ENCODE measurements at regions not wholly inside any gene's neighbourhood (a gene's known extent, or its start where the extent isn't known, plus 50 kb on each side); places are given as distances from the start of the nearest gene placed in this dataset.
A peak's percentile ranks its signal among the peaks of the same experiment; 100 is the strongest.

- FAIRE-seq: peak; percentile 48
Observed at GRCh38 chr7:17044861-17045260, 163.1 kb upstream of the AGR3 start.

DNA sequence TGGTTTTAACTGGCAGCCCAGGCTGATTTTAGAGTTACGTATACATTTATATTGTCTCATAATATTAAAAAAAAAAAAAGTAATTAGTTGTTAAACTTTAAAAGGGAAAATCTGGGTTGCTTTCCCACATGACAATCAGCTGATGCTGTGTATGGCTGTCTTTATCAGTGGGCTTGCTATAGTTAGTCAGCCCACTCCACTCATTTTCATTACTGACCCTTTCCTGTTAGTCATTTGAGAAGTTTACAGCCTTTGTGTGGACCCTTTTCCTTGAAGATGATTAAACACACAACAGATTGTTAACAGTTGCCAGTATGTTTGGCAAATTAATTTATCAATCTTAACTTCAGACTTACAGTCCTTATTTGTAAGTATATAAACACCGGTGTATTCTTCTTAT lies 164.5 kb upstream of the AGR3 start:
- Histone ChIP-seq H3K79me2 (ENCODE audit: control insufficient read depth, insufficient read depth, low read length) (no peaks in the 10 kb centered on the region), H3K27me3 (ENCODE audit: control insufficient read depth, extremely low read depth, insufficient read depth, low read length) (no peaks in the 10 kb centered on the region), H3K4me3 (ENCODE audit: control insufficient read depth in 2 of 3, extremely low read depth in 1 of 3, insufficient read depth in 2 of 3, low read depth in 1 of 3, low read length in 3 of 3) (no peak overlapping the region), H3K9me3 (ENCODE audit: control insufficient read depth, low read depth, low read length) (no peaks in the 10 kb centered on the region), H3K36me3 (ENCODE audit: control insufficient read depth in 2 of 2, extremely low read depth in 1 of 2, insufficient read depth in 2 of 2, low read length in 2 of 2) (no peaks in the 10 kb centered on the region), H3K27ac (ENCODE audit: control insufficient read depth, insufficient read depth, low read length) (no peak overlapping the region), H3K9me1 (ENCODE audit: control insufficient read depth, extremely low read depth, insufficient read depth, low read length) (no peaks in the 10 kb centered on the region), H3K4me1 (ENCODE audit: control insufficient read depth, extremely low read depth, insufficient read depth, low read length) (peaks cover 19% of the 10 kb centered on the region), H2AFZ (ENCODE audit: control insufficient read depth, low read length) (no peak overlapping the region), H3K4me2 (ENCODE audit: control insufficient read depth, extremely low read depth, insufficient read depth, low read depth, low read length) (no peak overlapping the region), H3K9ac (ENCODE audit: control insufficient read depth, extremely low read depth, insufficient read depth, low read length) (no peak overlapping the region), H4K20me1 (ENCODE audit: control insufficient read depth, extremely low read depth, insufficient read depth, low read length) (no peaks in the 10 kb centered on the region)
- dilution Hi-C loops (cut with MboI; ENCODE audit: extremely low pct_ligation_motif_present, low sequenced_read_pairs): no loop called here
- FAIRE-seq: no peak
- TF ChIP-seq EZH2 (IDR thresholded peaks at IDR 0.05; ENCODE audit: low read length): no peak
- TF ChIP-seq, protein P1, sequence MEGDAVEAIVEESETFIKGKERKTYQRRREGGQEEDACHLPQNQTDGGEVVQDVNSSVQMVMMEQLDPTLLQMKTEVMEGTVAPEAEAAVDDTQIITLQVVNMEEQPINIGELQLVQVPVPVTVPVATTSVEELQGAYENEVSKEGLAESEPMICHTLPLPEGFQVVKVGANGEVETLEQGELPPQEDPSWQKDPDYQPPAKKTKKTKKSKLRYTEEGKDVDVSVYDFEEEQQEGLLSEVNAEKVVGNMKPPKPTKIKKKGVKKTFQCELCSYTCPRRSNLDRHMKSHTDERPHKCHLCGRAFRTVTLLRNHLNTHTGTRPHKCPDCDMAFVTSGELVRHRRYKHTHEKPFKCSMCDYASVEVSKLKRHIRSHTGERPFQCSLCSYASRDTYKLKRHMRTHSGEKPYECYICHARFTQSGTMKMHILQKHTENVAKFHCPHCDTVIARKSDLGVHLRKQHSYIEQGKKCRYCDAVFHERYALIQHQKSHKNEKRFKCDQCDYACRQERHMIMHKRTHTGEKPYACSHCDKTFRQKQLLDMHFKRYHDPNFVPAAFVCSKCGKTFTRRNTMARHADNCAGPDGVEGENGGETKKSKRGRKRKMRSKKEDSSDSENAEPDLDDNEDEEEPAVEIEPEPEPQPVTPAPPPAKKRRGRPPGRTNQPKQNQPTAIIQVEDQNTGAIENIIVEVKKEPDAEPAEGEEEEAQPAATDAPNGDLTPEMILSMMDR (optimal IDR thresholded peaks at IDR 0.05 in 1 of 3, IDR thresholded peaks at IDR 0.05 in 1 of 3, conservative IDR thresholded peaks at IDR 0.05 in 1 of 3; ENCODE audit: extremely low read depth in 1 of 3, insufficient read depth in 2 of 3, low read length in 3 of 3): no peak
- no peak for DNase-seq (ENCODE audit: low read depth, low spot score)

More at GRCh38 chr7:17044861-17045260, 163.1 kb upstream of the AGR3 start:
- no peaks in the 10 kb centered on the region for H3K9me3 ChIP-seq (ENCODE audit: control insufficient read depth, low read depth, low read length)
- dilution Hi-C loops (cut with MboI; ENCODE audit: extremely low pct_ligation_motif_present, low sequenced_read_pairs): no loop called here
- no peak for TF ChIP-seq EZH2 (IDR thresholded peaks at IDR 0.05; ENCODE audit: low read length)
- TF ChIP-seq, protein P1 (optimal IDR thresholded peaks at IDR 0.05 in 1 of 3, IDR thresholded peaks at IDR 0.05 in 1 of 3, conservative IDR thresholded peaks at IDR 0.05 in 1 of 3; ENCODE audit: extremely low read depth in 1 of 3, insufficient read depth in 2 of 3, low read length in 3 of 3): no peak
- no peak overlapping the region for H3K4me3 ChIP-seq (ENCODE audit: control insufficient read depth in 2 of 3, extremely low read depth in 1 of 3, insufficient read depth in 2 of 3, low read depth in 1 of 3, low read length in 3 of 3)
- no peak overlapping the region for H3K9ac ChIP-seq (ENCODE audit: control insufficient read depth, extremely low read depth, insufficient read depth, low read length)
- H3K4me2 ChIP-seq (ENCODE audit: control insufficient read depth, extremely low read depth, insufficient read depth, low read depth, low read length): no peak overlapping the region
- H3K27ac ChIP-seq (ENCODE audit: control insufficient read depth, insufficient read depth, low read length): no peak overlapping the region
- H3K27me3 ChIP-seq (ENCODE audit: control insufficient read depth, extremely low read depth, insufficient read depth, low read length): no peaks in the 10 kb centered on the region
- H3K9me1 ChIP-seq (ENCODE audit: control insufficient read depth, extremely low read depth, insufficient read depth, low read length): no peaks in the 10 kb centered on the region
- no peaks in the 10 kb centered on the region for H3K79me2 ChIP-seq (ENCODE audit: control insufficient read depth, insufficient read depth, low read length)
- H2AFZ ChIP-seq (ENCODE audit: control insufficient read depth, low read length): no peak overlapping the region
- H4K20me1 ChIP-seq (ENCODE audit: control insufficient read depth, extremely low read depth, insufficient read depth, low read length): no peaks in the 10 kb centered on the region
- H3K4me1 ChIP-seq (ENCODE audit: control insufficient read depth, extremely low read depth, insufficient read depth, low read length): peaks cover 21% of the 10 kb centered on the region
- H3K36me3 ChIP-seq (ENCODE audit: control insufficient read depth in 2 of 2, extremely low read depth in 1 of 2, insufficient read depth in 2 of 2, low read length in 2 of 2): no peaks in the 10 kb centered on the region
- no peak for DNase-seq (ENCODE audit: low read depth, low spot score)

Measured in keratinocyte (primary cell).